ENCODE measurements at regions not wholly inside any gene's neighbourhood (a gene's known extent, or its start where the extent isn't known, plus 50 kb on each side); places are given as distances from the start of the nearest gene placed in this dataset.

GRCh38 chr1:29674627-29675326, 438.5 kb downstream of the PTPRU start:
- TF ChIP-seq EZH2 (IDR thresholded peaks at IDR 0.05) (no peak), POLR2AphosphoS5 (IDR thresholded peaks at IDR 0.05; ENCODE audit: low read depth, low read length) (no peak), CTCF (IDR thresholded peaks at IDR 0.05 in 2 of 3, conservative IDR thresholded peaks at IDR 0.05 in 1 of 3; ENCODE audit: borderline replicate concordance in 1 of 3, insufficient read depth in 1 of 3, low read depth in 2 of 3, low read length in 2 of 3) (no peak)

Measured in HCT116 (cell line).